ENCODE measurements at regions not wholly inside any gene's neighbourhood (a gene's known extent, or its start where the extent isn't known, plus 50 kb on each side); places are given as distances from the start of the nearest gene placed in this dataset.

- TF ChIP-seq CTCF (IDR thresholded peaks at IDR 0.05; ENCODE audit: control extremely low read depth in 1 of 3, insufficient read depth in 1 of 3, low read depth in 1 of 3, low read length in 3 of 3) (no peak), TBP (IDR thresholded peaks at IDR 0.05; ENCODE audit: low read depth, low read length) (no peak), POLR2AphosphoS5 (IDR thresholded peaks at IDR 0.05; ENCODE audit: low read depth, low read length) (no peak), EZH2 (IDR thresholded peaks at IDR 0.05; ENCODE audit: low read depth, low read length, severe bottlenecking) (no peak), POU5F1 (IDR thresholded peaks at IDR 0.05; ENCODE audit: low read depth, low read length) (no peak)
- TF ChIP-seq, protein P1, sequence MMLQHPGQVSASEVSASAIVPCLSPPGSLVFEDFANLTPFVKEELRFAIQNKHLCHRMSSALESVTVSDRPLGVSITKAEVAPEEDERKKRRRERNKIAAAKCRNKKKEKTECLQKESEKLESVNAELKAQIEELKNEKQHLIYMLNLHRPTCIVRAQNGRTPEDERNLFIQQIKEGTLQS (IDR thresholded peaks at IDR 0.05; ENCODE audit: insufficient read depth, low read depth, low read length), result no peak
Observed at GRCh38 chr6:145445674-145446073, 289.6 kb downstream of the EPM2A start.

Data from H1 (cell line).